Mucosa of descending colon (tissue), 3 donors: ENCODE measurements at regions not wholly inside any gene's neighbourhood (a gene's known extent, or its start where the extent isn't known, plus 50 kb on each side); places are given as distances from the start of the nearest gene placed in this dataset.

Experiments used
- ATAC-seq: fragments of 200-7000 bp; cut with Tn5 transposase; one replicate; pipeline ENCODE4 v1.9.1; 2020; ENCODE audit warnings: mild to moderate bottlenecking, moderate library complexity
- DNase-seq, 3 donors: peaks; one replicate each; pipeline ENCODE4 v3.0.0-alpha.2; 2020
- H3K36me3 ChIP-seq: fragments of 200-600 bp; one replicate; pipeline ENCODE4 v1.8.0; 2021; ENCODE audit warnings: low read depth, mild to moderate bottlenecking
- H3K4me1 ChIP-seq: fragments of 200-600 bp; one replicate; pipeline ENCODE4 v1.8.0; 2021; ENCODE audit warnings: low read depth, mild to moderate bottlenecking
- H3K4me3 ChIP-seq: fragments of 200-600 bp; one replicate; pipeline ENCODE4 v1.8.0; 2021; ENCODE audit warnings: mild to moderate bottlenecking
- H3K9me3 ChIP-seq: fragments of 200-600 bp; one replicate; pipeline ENCODE4 v1.8.0; 2021; ENCODE audit warnings: mild to moderate bottlenecking
- CTCF ChIP-seq: fragments of 200-600 bp; IDR thresholded peaks from one replicate; pipeline ENCODE4 v1.8.0; 2022; ENCODE audit warnings: antibody characterized with exemption, mild to moderate bottlenecking
- intact Hi-C, 2 donors: fragments of 100-400 bp; cut with DNase I in 1 of 2; cut with micrococcal nuclease in 1 of 2; formaldehyde crosslinking; loops; one replicate each; pipeline versions ENCODE4 v1.11.0 to v1.11.1; 2022; cut with DNase I, micrococcal nuclease
- donor health status: DM: no; HTN: no; CAD: no; lungs with moderate emphysema.
- donor health status: DM: no; HTN: no; CAD: no.
- donor health status: DM: no; HTN: yes; CAD: no.

- no peak for ATAC-seq
- intact Hi-C loops: loop anchor here in 1 of 2 donors (10.0 kb wide), 1 partner anchor 1149 kb away; no protein-coding TSS in a partner anchor
- H3K4me3 ChIP-seq: no peak overlapping the region
- no peaks in the 10 kb centered on the region for H3K9me3 ChIP-seq
- DNase-seq: no peak
- peaks cover 13% of the 10 kb centered on the region for H3K4me1 ChIP-seq
- no peaks in the 10 kb centered on the region for H3K36me3 ChIP-seq
- TF ChIP-seq CTCF: no peak
Observed at GRCh38 chr2:198315791-198316630, 511.6 kb downstream of the PLCL1 start.

GRCh38 chr2:198314559-198315153, 510.3 kb downstream of the PLCL1 start:
- DNase-seq (peak in 1 of 3 donors; percentile 56), ATAC-seq (peak; percentile 56)
- Histone ChIP-seq H3K36me3 (no peaks in the 10 kb centered on the region), H3K4me3 (no peak overlapping the region), H3K9me3 (no peaks in the 10 kb centered on the region), H3K4me1 (peaks cover 13% of the 10 kb centered on the region)
- peak; percentile 16 for TF ChIP-seq CTCF
- intact Hi-C loops: loop anchor here in 1 of 2 donors (10.0 kb wide), 1 partner anchor 1150 kb away; no protein-coding TSS in a partner anchor

- Histone ChIP-seq H3K4me3 (no peak overlapping the region), H3K9me3 (no peaks in the 10 kb centered on the region), H3K36me3 (no peaks in the 10 kb centered on the region), H3K4me1 (peaks cover 13% of the 10 kb centered on the region)
- ATAC-seq (peak; percentile 63), DNase-seq (peak in 1 of 3 donors; percentile 41)
- intact Hi-C loops: loop anchor here in 1 of 2 donors (10.0 kb wide), 1 partner anchor 1152 kb away; no protein-coding TSS in a partner anchor
- no peak for TF ChIP-seq CTCF
Observed at GRCh38 chr2:198312596-198313483, 508.4 kb downstream of the PLCL1 start.

GRCh38 chr2:198311020-198311419, 506.6 kb downstream of the PLCL1 start:
- TF ChIP-seq CTCF: no peak
- ATAC-seq (peak; percentile 6), DNase-seq (peak in 2 of 3 donors; percentile 29 to 44)
- peaks cover 13% of the 10 kb centered on the region for H3K4me1 ChIP-seq
- intact Hi-C loops: loop anchor here in 1 of 2 donors (10.0 kb wide), 1 partner anchor 1154 kb away; no protein-coding TSS in a partner anchor
- H3K36me3 ChIP-seq: no peaks in the 10 kb centered on the region
- no peak overlapping the region for H3K4me3 ChIP-seq
- no peaks in the 10 kb centered on the region for H3K9me3 ChIP-seq

GRCh38 chr2:198309673-198310280, 505.4 kb downstream of the PLCL1 start:
- peak; percentile 55 for ATAC-seq

More at GRCh38 chr2:198309673-198310280, 505.4 kb downstream of the PLCL1 start:
- peak; percentile 74 for TF ChIP-seq CTCF
- peak in 2 of 3 donors; percentile 39 to 86 for DNase-seq
- Histone ChIP-seq H3K4me3 (no peak overlapping the region), H3K36me3 (no peaks in the 10 kb centered on the region), H3K9me3 (no peaks in the 10 kb centered on the region), H3K4me1 (peaks cover 14% of the 10 kb centered on the region)
- intact Hi-C loops: loop anchor here in 1 of 2 donors (10.0 kb wide), 1 partner anchor 1155 kb away; no protein-coding TSS in a partner anchor
